ENCODE measurements at regions not wholly inside any gene's neighbourhood (a gene's known extent, or its start where the extent isn't known, plus 50 kb on each side); places are given as distances from the start of the nearest gene placed in this dataset.

- TF ChIP-seq EZH2 (IDR thresholded peaks at IDR 0.05; ENCODE audit: borderline replicate concordance, low read depth, low read length, severe bottlenecking) (no peak), CTCF (IDR thresholded peaks at IDR 0.05; ENCODE audit: borderline replicate concordance, extremely low read depth, low read length, poor library complexity, severe bottlenecking) (no peak)
These were observed 145.0 kb upstream of the ZNF32 start for GRCh38 chr10:43793704-43794103.
